DND-41 (cell line): ENCODE measurements at regions not wholly inside any gene's neighbourhood (a gene's known extent, or its start where the extent isn't known, plus 50 kb on each side); places are given as distances from the start of the nearest gene placed in this dataset.

Experiments
- ATAC-seq: fragments of 200-7000 bp; cut with Tn5 transposase; 3 replicates; pipeline ENCODE4 v1.9.1; 2021; ENCODE audit warnings: low read depth; ENCODE audit not compliant: insufficient read depth
- DNase-seq: peaks from one replicate; pipeline ENCODE4 v3.0.0-alpha.2; 2020
- H2AFZ ChIP-seq: 2 replicates; pipeline ENCODE4 v1.6.0; 2012; ENCODE audit warnings: low read depth, low read length
- H3K27ac ChIP-seq: 2 replicates; pipeline ENCODE4 v1.5.1; 2012; ENCODE audit warnings: low read length, inconsistent platforms
- H3K27me3 ChIP-seq: fragments of 200-600 bp; sonication (generic); 2 replicates; pipeline ENCODE4 v1.6.0; 2012; ENCODE audit warnings: low read length, mild to moderate bottlenecking, inconsistent platforms; ENCODE audit not compliant: insufficient read depth, poor library complexity
- H3K36me3 ChIP-seq: 2 replicates; pipeline ENCODE4 v1.5.1; 2012; ENCODE audit warnings: low read length, inconsistent platforms; ENCODE audit not compliant: insufficient read depth
- H3K4me1 ChIP-seq: 2 replicates; pipeline ENCODE4 v1.5.1; 2012; ENCODE audit warnings: mild to moderate bottlenecking, low read length; ENCODE audit not compliant: insufficient read depth
- H3K4me2 ChIP-seq: 2 replicates; pipeline ENCODE4 v1.6.0; 2012; ENCODE audit warnings: mild to moderate bottlenecking, moderate library complexity, low read length, inconsistent platforms; ENCODE audit not compliant: insufficient read depth
- H3K4me3 ChIP-seq, 2 experiments: fragments of 200-600 bp in 1 of 2; shearing (Covaris generic) in 1 of 2; 2 replicates each; pipeline ENCODE4 v1.5.1; 2012 to 2016; ENCODE audit warnings: inconsistent platforms in 2 of 2, low read length in 2 of 2, mild to moderate bottlenecking in 2 of 2, low read depth in 1 of 2, moderate library complexity in 1 of 2
- H3K79me2 ChIP-seq: 2 replicates; pipeline ENCODE4 v1.6.0; 2012; ENCODE audit warnings: low read length, inconsistent platforms; ENCODE audit not compliant: insufficient read depth
- H3K9ac ChIP-seq: 2 replicates; pipeline ENCODE4 v1.6.0; 2012; ENCODE audit warnings: low read depth, mild to moderate bottlenecking, inconsistent platforms, low read length, moderate library complexity
- H3K9me3 ChIP-seq: 2 replicates; pipeline ENCODE4 v1.5.1; 2012; ENCODE audit warnings: low read length, moderate library complexity, mild to moderate bottlenecking, inconsistent platforms; ENCODE audit not compliant: insufficient read depth, severe bottlenecking
- H4K20me1 ChIP-seq: 2 replicates; pipeline ENCODE4 v1.6.0; 2012; ENCODE audit warnings: low read length; ENCODE audit not compliant: insufficient read depth
- CTCF ChIP-seq: IDR thresholded peaks from 2 replicates; pipeline ENCODE4 v1.5.1; 2012; ENCODE audit warnings: borderline replicate concordance, low read length, moderate library complexity, mild to moderate bottlenecking; ENCODE audit not compliant: poor library complexity, severe bottlenecking; ENCODE audit errors: extremely low read depth
- EZH2 ChIP-seq: IDR thresholded peaks from 3 replicates; pipeline ENCODE4 v1.6.1; 2012; ENCODE audit warnings: borderline replicate concordance, low read depth, mild to moderate bottlenecking, moderate library complexity, low read length, inconsistent platforms; ENCODE audit not compliant: severe bottlenecking

- Histone ChIP-seq H3K9me3 (no peaks in the 10 kb centered on the region), H3K4me2 (no peak overlapping the region), H3K27ac (no peak overlapping the region), H3K4me1 (no peaks in the 10 kb centered on the region), H3K4me3 (no peak overlapping the region), H3K27me3 (peaks cover 5% of the 10 kb centered on the region), H4K20me1 (no peaks in the 10 kb centered on the region), H3K79me2 (no peaks in the 10 kb centered on the region), H2AFZ (no peak overlapping the region), H3K9ac (no peak overlapping the region), H3K36me3 (no peaks in the 10 kb centered on the region)
- ATAC-seq (no peak), DNase-seq (no peak)
- TF ChIP-seq CTCF (no peak), EZH2 (no peak)
Measured at GRCh38 chr9:21677834-21678233, 124.6 kb upstream of the MTAP start.

- H3K79me2 ChIP-seq: no peaks in the 10 kb centered on the region
Measured at GRCh38 chr9:21679432-21679831, 123.0 kb upstream of the MTAP start.

GRCh38 chr9:21680590-21680989, 121.8 kb upstream of the MTAP start:
- Histone ChIP-seq H3K4me3 (no peak overlapping the region), H2AFZ (no peak overlapping the region), H3K9me3 (no peaks in the 10 kb centered on the region), H4K20me1 (no peaks in the 10 kb centered on the region), H3K27ac (no peak overlapping the region), H3K9ac (no peak overlapping the region), H3K79me2 (no peaks in the 10 kb centered on the region), H3K4me2 (no peak overlapping the region), H3K4me1 (no peaks in the 10 kb centered on the region), H3K36me3 (no peaks in the 10 kb centered on the region), H3K27me3 (peaks cover 9% of the 10 kb centered on the region)
- no peak for DNase-seq
- no peak for ATAC-seq
- TF ChIP-seq CTCF (no peak), EZH2 (no peak)

More at GRCh38 chr9:21679432-21679831, 123.0 kb upstream of the MTAP start:
- Histone ChIP-seq H3K36me3 (no peaks in the 10 kb centered on the region), H3K9me3 (no peaks in the 10 kb centered on the region), H3K4me3 (no peak overlapping the region), H3K4me2 (no peak overlapping the region), H3K9ac (no peak overlapping the region), H3K27me3 (peaks cover 8% of the 10 kb centered on the region), H3K27ac (no peak overlapping the region), H4K20me1 (no peaks in the 10 kb centered on the region), H3K4me1 (no peaks in the 10 kb centered on the region), H2AFZ (no peak overlapping the region)
- no peak for ATAC-seq
- no peak for DNase-seq
- TF ChIP-seq EZH2 (no peak), CTCF (no peak)

- DNase-seq: no peak
- no peaks in the 10 kb centered on the region for H3K9me3 ChIP-seq
- H4K20me1 ChIP-seq: no peaks in the 10 kb centered on the region
- H3K27ac ChIP-seq: no peak overlapping the region
- H3K79me2 ChIP-seq: no peaks in the 10 kb centered on the region
- TF ChIP-seq CTCF: no peak
- TF ChIP-seq EZH2: no peak
- H3K4me3 ChIP-seq: no peak overlapping the region
- no peak overlapping the region for H3K9ac ChIP-seq
- no peaks in the 10 kb centered on the region for H3K36me3 ChIP-seq
- no peak for ATAC-seq
- H3K4me2 ChIP-seq: no peak overlapping the region
- no peak overlapping the region for H2AFZ ChIP-seq
- no peaks in the 10 kb centered on the region for H3K4me1 ChIP-seq
- H3K27me3 ChIP-seq: peaks cover 9% of the 10 kb centered on the region
Measured at GRCh38 chr9:21681641-21682040, 120.8 kb upstream of the MTAP start.
